RPMI8226 (cell line): ENCODE measurements at regions not wholly inside any gene's neighbourhood (a gene's known extent, or its start where the extent isn't known, plus 50 kb on each side); places are given as distances from the start of the nearest gene placed in this dataset.

Experiments
- DNase-seq: peaks from one replicate; pipeline ENCODE4 v3.0.0-alpha.2; 2015

DNA sequence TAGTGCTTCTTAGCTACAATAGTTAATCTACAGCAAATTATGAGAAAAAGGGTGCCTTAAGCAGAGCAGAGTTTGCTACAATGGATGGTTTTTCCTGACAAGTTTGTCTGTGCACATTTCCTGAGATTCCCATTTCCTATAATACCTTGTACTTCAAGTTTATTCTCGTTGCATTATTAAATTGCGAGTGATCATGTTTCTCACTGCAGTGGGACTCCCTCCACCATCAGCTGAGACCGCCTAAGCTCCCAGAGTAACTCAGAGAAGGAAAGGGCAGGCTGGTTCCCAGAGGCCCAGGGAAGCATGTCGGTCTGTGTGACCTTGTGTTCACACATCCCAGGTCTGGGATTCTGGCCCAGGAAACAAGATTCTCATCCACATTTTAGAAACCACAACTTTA lies 162.1 kb downstream of the ARL4C start:
- DNase-seq: no peak

DNA sequence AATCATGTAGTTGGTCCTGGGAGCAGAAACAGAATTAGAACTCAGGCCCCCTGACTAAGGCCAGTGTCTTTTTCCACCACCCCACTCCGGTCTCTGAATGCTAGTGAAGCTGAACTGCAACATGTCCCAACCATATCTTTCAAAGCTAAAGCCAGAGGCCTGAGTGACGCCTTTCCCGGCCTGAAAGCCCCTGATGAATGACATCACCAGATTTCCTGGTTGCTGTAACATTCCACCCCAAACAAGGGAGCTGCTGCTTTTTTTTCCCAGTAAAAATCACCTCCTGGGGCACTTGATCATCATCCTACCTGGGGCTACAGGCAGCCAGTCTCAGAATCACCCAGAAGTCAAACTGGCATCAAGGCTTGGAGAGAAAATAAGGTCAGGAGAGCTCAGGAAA lies 162.7 kb downstream of the ARL4C start:
- no peak for DNase-seq

DNA sequence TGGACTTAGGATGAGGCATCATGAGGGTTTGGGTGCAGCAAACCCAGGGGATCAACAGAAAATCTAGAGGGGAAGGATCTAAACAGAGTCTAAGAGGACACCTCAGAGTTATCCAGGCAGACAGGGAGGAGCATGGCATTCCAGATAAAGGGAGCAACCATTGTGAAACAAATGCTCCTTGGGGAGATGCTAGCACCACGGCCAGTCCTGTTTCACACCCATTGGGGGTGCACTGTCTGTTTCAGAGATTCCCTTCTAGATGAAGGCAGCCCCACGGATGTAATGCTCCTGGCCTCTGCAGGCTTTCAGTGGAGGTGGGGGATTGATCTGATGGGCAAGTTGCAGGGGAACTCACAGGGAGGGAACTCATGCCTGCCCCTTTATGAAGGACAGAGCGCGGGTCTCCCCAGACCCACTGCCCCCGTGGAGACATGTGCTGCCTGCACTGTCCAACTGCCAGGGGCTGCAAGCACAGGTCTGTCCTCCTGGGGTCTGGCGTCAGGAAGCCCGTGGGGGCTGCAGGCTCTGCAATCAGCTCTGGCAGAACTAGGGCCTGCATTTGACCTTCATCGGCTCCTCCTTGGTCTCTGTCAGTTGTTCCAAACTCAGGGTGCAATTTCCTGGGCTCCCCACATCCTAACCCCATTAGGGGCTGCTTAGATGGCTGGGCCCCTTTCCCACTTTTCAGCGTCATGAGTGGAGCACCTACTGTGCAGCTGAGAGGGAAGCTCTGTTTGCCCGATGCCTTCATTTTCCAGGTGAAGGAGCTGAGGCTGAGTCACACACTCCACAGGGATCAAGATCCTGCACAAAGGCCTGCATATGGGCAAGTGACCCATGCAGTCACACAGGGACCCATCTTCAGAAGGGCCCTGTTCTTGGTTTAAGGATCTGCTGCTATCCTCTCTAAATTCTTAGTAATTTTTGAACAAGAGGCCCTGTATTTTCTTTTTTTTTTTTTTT lies 163.4 kb downstream of the ARL4C start:
- no peak for DNase-seq

DNA sequence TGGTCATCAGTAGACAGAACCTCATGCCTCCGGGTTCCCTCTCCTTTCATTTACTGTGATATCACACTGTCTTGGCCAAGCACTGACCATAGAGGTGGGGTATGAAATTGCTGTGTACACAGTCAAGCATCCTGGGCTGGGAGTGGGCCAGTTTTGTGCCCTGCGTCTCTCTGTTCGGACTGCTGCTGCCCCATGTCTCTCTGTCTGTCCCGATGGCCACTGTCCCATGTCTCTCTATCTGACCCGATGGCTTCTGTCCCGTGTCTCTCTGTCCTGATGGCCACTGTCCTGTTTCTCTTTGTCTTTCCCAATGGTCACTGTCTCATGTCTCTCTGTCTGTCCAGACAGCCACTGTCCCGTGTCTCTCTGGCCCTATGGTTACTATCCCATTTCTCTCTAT lies 164.9 kb downstream of the ARL4C start:
- DNase-seq: no peak

DNA sequence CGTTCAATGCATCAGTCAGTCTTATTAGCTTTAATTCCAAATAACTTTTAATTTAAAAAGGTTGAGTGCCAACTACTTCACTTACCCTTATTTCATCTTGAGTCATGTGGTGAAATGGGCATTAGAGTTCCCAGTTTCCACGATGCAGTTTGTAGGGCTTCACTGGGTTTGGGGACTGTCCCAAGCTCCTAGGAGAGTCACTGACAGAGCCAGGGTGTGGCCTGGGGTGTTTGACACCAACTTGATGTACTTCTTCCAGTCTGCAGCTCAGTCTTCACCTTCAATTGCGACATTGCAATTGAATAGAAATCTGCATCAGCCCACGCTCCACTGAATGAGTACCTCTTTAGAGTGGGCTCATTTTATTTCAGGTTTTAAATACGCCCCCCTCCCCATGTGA lies 165.3 kb downstream of the ARL4C start:
- no peak for DNase-seq

DNA sequence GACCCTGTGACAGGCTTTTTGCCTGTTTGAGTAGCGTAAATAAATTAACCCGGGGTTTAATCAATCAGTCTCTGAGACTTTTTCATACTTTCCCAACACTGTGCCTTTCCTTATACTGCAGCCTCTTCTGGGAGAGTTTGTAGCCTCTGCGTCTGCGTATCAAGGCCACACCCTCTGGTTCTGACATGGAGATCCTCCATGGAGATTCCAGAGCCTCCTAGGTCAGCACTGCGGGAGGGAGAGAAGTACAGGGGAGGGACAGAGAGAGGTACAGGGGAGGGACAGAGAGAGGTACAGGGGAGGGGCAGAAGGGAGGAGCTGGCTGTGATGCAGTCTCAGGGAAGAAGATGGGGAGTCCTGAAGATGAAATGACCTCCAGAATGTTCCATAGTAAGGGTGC lies 166.0 kb downstream of the ARL4C start:
- DNase-seq: no peak

DNA sequence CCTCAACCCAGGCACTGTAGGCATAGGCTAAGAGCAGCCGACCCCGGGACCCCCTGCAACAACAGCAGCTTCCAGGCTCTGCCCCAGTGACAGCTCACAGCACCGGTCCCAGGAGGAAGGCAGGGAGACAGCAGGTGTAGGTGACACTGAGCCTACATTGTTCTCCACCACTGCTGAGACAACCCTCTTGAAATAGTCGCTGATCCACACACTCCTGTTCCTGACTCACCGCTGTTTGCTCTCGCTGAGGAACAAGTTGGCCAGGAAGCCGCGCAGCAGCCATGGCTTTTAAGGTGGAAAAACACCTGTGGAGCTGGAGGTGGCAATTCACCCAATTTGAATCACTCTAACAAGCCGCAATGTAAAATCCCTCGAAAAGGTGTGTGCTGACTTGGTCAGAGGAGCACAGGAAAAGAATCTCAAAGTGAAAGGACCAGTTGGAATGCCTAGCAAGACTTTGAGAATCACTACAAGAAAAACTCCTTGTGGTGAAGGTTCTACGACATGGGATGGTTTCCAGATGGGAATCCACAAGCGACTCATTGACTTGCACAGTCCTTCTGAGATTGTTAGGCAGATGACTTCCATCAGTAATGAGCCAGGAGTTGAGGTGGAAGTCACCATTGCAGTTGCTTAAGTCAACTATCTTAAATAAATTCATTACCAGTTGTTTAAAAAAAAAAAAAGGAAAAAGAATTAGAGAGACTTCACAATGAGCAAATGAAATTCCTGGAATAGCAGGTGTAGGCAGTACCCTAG lies 167.5 kb downstream of the ARL4C start:
- DNase-seq: no peak

DNA sequence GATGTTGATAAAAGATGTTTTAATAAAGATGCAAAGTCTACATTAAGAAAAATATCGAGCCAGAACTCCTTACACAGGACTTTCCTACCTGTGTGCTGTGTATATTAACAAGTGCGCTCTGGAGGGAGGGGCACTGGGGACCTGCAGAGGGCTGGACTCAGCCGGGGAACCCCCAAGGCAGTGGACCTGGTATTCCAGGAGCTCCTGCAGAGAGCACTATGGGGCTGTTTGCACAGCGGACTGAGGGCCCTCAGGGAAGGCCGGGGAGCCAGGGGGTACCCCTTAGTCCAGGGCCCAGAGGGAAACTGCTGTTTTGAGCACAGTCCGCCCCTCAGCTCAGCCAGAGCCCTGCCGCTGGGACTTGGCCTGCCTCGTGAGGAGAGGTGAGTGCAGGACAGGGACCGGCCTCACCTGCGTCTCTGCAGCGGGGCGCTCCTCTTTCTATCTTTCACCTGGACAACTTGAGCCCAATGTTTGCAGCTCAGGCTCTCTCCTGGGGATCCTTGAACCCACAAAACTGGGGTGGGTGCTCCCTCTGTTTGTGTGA lies 168.4 kb downstream of the ARL4C start:
- DNase-seq: no peak

DNA sequence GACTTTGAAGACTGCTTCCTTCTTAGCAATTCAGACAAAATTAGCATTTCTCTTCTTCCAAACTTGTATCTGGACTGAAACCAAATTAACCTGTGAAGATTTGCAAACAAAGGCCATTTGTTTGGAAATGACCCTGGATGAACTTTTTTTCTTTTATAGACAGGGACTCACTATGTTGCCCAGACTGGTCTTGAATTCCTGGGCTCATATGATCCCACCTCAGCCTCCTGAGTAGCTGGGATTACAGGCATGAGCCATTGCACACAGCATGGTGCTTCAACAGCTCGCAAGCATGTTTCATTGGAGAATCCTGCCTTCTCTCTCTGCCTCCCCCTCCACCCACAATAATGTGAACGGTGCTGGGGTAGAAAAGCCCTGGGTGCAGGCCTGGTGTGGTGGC lies 170.2 kb downstream of the ARL4C start:
- DNase-seq: no peak

DNA sequence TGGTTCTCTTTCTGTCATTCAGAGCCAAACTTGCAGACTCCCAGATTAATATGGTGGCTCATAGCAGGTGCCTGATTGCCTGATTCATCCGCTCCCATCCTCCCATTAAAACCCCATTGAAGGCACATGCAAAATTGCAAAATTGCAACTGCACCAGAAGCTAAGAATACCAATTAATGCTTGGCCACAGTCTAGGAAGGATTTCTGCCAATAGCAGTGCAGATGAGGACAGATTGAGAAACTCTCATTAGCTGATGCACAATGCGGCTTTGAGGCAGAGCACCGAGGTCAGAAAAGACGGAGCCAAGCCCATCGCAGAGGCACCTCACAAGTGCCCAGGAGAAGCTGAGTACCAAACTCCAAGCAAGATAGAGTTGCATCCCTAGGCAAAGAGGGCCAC lies 172.8 kb downstream of the ARL4C start:
- DNase-seq: no peak

DNA sequence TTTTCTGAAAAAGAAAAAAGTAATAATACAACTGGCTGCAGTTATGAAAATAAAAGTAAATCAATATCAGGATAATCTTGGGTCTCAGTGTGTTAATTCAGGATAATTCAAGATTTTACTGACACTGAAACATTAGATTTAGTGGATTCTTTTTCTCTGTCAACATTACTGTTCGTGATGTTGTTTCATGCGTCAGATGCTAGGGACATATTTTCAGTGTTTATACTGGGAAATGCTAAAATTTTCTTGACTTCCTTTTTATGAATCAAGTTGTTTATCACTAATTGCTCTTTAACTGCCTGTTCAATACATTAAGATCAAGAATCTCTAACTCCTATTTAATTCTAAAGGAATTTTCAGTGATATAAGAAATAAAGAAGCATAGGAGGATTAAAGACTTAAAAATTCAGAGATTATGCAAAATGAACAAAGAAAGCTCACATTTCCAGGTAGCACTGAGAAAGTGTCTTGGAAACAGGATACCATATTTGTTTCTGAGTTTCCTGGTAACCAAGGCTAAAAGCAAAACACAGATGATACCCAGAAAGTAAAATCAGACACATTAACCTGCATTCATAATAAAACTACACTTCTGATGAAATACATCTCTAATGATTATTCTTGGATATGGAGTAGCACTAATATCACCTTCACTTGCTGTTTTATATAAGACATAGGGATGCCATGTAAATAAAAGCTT lies 174.0 kb downstream of the ARL4C start:
- no peak for DNase-seq

DNA sequence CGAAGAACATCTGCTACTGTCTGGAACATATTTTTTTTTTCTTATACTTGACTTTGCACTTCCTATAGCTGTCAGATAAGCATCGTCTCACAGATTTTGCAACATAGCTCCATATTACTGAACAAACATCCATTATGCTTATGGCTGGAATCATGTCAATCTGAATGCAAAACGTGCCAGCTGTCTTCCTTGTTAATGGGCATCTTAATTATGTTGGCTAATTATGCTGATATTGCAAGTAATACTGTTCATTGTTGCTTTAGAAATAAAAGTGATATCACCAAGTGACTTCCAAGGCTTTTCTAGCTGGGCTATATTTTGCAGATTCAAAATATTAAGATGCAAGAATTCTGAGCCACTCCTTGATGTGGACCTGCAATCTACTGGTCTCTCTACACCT lies 176.8 kb downstream of the ARL4C start:
- no peak for DNase-seq

DNA sequence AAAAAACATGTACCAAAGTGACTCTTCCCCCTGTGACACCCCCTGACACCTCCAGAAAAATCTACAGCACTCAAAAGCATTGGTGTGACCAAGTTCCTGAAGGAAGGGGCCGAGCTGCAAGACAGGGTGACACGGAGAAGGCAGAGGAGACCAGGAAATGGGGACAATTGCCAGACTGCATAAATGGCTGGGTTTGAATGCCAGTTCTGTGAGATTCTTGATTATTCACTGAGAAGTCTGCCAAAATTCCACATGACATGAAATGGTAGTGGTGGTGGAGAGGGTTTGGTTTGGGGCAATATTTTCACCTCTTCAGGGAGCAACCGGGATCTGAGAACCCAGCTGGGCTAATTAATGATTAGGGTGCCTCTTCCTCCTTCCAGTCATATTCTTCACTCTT lies 178.5 kb downstream of the ARL4C start:
- DNase-seq: no peak

DNA sequence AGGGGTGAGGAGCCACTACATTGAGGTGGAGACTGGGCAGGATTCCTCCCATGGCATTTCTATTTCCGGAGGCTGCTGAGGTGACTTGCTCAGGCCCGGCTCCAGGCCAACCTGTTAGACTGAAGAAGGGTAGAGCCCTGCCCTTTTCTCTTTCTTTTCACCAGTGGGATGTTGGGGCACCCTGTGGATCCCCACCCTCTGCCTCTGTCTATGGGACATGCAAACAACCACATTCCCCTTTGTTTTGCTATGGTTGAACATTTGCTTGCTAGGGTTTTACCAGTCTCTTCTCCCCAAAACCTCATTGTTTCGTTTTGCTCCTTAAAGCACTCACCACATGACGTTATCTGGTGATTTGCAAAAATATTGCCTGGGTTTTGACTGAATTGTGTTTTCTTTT lies 183.3 kb downstream of the ARL4C start:
- no peak for DNase-seq

DNA sequence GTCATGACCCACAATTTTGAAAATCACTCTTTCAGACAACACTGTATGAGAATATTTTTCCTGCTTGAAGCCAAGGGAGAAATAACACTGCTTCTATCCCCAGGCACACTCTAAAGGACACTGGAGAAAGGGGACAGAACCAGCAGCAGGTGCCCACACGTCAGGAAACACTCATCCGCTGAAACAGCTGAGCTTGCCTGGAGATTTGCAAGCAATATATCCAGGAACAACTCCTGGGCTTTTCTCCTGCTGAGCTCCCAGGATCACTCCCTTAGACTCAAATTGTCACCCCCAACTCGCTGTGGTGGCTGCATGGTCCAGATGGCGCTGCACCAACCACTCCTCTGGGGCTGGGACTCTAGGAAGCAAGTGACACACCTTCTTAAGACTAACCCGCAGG lies 186.7 kb downstream of the ARL4C start:
- DNase-seq: no peak

DNA sequence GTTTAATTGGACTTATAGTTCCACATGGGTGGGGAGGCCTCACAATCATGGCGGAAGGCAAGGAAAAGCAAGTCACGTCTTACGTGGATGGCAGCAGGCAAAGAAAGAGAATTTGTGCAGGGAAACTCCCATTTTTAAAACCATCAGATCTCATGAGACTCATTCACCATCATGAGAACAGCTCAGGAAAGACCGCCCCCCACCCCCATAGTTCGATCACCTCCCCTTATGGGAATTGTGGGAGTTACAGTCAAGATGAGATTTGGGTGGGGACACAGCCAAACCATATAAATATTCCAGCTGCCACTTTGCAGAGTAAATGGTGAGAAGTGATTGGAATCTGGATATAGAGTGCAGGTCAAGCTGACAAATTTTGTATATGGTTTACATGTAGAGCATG lies 187.4 kb downstream of the ARL4C start:
- DNase-seq: no peak

DNA sequence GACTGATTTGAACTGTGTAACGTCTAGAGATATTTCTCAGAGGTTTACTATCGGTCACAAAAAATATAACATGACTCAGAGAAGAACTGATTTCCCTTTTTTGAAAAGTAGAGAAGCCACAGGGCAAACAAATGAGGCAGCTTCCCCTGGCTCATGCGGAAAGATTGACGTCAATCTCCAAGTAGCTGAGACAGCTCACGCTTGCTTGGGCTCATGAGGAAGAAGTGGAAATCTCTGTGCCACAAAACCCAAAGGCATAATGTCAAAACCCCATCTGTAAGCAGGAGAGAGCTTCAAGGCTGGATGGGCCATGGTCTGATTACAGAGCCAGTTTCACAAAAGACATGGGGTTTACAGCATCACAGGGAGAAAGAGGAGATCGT lies 188.1 kb downstream of the ARL4C start:
- no peak for DNase-seq

DNA sequence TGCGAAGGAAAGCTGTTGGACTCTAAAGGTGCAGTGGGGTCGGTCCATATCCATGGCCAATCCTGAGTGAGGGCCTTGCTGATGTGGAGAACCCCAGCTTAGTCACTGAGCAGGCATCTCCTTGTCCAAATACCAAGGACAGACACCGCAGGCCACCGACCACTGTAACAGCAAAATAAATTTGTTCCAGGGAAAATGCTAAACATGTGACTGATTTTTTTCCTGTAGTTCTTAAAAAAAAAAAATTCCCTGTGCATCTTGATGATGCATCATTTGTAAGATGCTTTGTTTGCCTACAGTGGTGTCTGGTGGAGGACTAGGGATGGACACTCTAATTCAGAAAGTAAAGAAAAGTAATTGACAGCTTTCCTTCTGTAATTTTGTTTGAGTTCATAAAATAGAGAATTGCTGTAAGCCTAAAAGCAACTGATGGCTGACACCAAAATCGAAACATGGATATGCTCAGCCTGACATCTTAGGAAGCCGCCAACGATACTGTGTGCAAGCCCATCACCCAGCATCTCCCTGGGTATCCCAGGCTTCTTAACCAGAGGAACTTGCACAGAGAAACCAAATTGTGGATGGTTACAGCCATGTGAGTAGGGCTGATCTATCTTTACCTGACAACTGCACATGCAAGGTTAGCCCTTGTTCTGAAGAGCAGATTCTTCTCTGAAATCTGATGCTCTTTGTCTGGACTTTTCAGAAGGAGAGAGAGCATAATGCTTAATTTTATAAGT lies 188.6 kb downstream of the ARL4C start:
- no peak for DNase-seq

DNA sequence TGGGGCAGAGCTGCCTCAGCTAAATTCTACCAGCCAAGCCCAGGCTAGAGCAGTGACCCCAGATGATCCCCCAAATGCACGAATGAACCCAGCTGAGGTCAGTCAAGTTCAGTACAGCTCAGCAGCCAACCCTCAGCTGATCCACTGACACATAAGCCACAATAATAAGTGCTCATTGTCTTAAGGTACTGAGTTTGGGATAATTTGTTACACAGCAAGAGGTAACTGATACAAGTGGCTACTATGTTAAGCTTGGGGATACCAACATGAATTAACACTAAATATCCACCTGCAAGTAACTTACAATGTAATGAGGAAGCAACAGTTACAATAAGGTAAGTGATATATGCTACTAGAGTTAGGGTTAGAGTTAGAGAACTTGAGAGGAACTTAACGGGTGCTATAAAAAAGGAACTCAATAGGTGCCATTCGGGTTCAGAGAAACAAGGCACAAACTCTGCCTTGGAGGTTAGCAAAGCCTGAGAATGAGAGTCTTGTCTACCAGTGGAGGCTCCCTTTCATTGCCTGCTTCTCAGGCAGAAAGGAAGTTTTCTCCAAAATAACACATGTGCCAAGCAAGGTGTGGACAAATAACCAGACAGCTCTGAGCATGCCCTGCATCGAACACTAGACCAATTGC lies 189.4 kb downstream of the ARL4C start:
- DNase-seq: no peak

DNA sequence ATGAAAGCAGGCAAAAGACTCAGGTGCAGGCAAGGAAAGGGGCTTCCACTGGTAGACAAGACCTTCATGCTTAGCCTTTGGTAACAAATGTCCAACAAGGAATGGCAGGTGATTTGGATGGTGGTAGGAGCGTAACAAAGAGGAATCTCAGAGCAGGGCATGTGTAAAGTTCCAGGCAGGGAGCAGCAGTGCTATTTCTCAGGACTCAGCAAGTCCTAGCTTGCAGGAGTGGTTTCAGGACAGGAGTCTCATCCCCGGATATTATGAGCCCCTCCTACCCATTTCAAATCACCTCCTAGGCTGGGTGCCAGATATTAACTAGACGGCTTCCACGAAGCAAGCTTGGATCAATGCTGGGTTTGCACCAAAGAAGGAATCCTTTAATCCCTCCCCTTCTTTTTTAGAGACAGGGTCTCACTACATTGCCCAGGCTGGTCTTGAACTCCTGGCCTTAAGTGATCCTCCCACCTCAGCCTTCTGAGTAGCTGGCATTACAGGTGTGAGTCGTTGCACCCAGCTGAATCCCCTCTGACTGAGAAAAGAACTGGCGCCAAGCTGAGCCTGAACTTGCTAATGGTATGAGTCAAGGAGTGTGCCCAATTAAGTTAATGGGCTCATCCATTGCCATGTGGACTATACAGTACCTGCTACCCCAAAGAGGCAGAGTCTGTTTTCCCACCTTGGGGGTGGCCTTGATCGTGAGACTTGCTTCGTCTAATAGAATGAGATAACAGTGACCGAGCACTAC lies 190.3 kb downstream of the ARL4C start:
- DNase-seq: no peak

DNA sequence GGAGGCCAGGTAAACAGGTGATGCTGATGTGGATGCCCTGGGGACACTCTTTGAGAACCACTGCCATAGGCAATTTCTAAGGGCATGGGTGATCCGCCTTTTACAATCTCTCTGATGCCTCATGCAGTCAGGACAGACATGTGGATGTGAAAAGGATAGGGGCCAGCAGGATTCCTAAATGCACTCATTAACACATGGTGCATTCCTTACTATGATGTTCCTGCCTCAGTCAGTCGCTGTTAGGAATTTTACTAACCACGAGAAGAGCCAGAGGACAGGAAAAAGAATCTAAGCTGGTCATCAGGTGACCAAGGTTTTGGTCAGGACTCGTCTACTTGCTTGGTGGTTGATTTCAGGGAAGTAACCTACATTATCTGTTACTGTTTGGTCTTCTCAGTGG lies 191.0 kb downstream of the ARL4C start:
- no peak for DNase-seq
